HL-60 (cell line): ENCODE measurements at regions not wholly inside any gene's neighbourhood (a gene's known extent, or its start where the extent isn't known, plus 50 kb on each side); places are given as distances from the start of the nearest gene placed in this dataset.

Source experiments
- DNase-seq, 2 experiments: peaks; one replicate each; pipeline ENCODE4 v3.0.0-alpha.2; 2010 to 2020; ENCODE audit warnings: low read depth in 1 of 2, low spot score in 1 of 2
- H3K27ac ChIP-seq: fragments of 250-450 bp; sonication (Bioruptor Pico); replicated peaks from 2 replicates; pipeline ENCODE4 v1.5.1; 2020; ENCODE audit warnings: mild to moderate bottlenecking, moderate library complexity
- H3K27me3 ChIP-seq: fragments of 250-450 bp; sonication (Bioruptor Pico); 2 replicates; pipeline ENCODE4 v1.5.1; 2021; ENCODE audit warnings: mild to moderate bottlenecking, moderate library complexity; ENCODE audit not compliant: insufficient read depth, poor library complexity, severe bottlenecking
- H3K4me3 ChIP-seq: replicated peaks from 2 replicates; pipeline ENCODE4 v1.5.1; 2011; ENCODE audit warnings: mild to moderate bottlenecking, control low read depth, low read length; ENCODE audit not compliant: insufficient read depth
- GABPA ChIP-seq: IDR thresholded peaks from 2 replicates; pipeline ENCODE4 v1.6.1; 2012; ENCODE audit warnings: low read depth
- POLR2AphosphoS5 ChIP-seq: IDR thresholded peaks from 2 replicates; pipeline ENCODE4 v1.6.1; 2012; ENCODE audit warnings: low read depth
- SPI1 ChIP-seq: IDR thresholded peaks from 2 replicates; pipeline ENCODE4 v1.6.1; 2012; ENCODE audit warnings: low read depth, mild to moderate bottlenecking, borderline replicate concordance
- TF ChIP-seq, protein P1 (sequence below): IDR thresholded peaks from one replicate; pipeline ENCODE4 v1.5.1; 2011; ENCODE audit warnings: low read length, control low read depth, inconsistent platforms; ENCODE audit not compliant: insufficient read depth
- TF ChIP-seq, protein P2 (sequence below): IDR thresholded peaks from 2 replicates; pipeline ENCODE4 v1.6.1; 2012; ENCODE audit warnings: low read depth; ENCODE audit not compliant: insufficient replicate concordance

DNA sequence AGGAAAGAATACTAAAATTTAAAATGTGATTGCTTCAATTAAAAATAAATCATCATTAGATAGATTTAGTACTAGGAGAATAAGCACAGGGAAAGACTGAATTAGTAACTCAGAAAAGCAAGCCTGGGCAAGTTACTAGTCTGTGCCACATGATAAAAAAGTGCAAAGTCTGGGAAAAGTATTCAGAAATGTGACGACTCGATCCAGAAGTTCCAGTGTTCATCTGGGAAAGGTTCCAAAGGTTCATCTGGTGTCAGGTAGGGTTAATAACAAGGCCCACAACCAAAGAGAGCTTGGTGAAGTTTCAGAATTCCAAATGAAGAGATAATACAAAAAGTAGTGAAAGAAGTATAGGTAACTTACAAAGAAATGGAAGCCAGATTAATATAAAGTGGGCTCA, 78.3 kb upstream of the ARSJ start:
- no peaks in the 10 kb centered on the region for H3K27me3 ChIP-seq
- DNase-seq: no peak
- no peak overlapping the region for H3K4me3 ChIP-seq
- H3K27ac ChIP-seq: no peak overlapping the region
- no peak for TF ChIP-seq POLR2AphosphoS5
- TF ChIP-seq, protein P1, sequence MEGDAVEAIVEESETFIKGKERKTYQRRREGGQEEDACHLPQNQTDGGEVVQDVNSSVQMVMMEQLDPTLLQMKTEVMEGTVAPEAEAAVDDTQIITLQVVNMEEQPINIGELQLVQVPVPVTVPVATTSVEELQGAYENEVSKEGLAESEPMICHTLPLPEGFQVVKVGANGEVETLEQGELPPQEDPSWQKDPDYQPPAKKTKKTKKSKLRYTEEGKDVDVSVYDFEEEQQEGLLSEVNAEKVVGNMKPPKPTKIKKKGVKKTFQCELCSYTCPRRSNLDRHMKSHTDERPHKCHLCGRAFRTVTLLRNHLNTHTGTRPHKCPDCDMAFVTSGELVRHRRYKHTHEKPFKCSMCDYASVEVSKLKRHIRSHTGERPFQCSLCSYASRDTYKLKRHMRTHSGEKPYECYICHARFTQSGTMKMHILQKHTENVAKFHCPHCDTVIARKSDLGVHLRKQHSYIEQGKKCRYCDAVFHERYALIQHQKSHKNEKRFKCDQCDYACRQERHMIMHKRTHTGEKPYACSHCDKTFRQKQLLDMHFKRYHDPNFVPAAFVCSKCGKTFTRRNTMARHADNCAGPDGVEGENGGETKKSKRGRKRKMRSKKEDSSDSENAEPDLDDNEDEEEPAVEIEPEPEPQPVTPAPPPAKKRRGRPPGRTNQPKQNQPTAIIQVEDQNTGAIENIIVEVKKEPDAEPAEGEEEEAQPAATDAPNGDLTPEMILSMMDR: no peak
- TF ChIP-seq, protein P2, sequence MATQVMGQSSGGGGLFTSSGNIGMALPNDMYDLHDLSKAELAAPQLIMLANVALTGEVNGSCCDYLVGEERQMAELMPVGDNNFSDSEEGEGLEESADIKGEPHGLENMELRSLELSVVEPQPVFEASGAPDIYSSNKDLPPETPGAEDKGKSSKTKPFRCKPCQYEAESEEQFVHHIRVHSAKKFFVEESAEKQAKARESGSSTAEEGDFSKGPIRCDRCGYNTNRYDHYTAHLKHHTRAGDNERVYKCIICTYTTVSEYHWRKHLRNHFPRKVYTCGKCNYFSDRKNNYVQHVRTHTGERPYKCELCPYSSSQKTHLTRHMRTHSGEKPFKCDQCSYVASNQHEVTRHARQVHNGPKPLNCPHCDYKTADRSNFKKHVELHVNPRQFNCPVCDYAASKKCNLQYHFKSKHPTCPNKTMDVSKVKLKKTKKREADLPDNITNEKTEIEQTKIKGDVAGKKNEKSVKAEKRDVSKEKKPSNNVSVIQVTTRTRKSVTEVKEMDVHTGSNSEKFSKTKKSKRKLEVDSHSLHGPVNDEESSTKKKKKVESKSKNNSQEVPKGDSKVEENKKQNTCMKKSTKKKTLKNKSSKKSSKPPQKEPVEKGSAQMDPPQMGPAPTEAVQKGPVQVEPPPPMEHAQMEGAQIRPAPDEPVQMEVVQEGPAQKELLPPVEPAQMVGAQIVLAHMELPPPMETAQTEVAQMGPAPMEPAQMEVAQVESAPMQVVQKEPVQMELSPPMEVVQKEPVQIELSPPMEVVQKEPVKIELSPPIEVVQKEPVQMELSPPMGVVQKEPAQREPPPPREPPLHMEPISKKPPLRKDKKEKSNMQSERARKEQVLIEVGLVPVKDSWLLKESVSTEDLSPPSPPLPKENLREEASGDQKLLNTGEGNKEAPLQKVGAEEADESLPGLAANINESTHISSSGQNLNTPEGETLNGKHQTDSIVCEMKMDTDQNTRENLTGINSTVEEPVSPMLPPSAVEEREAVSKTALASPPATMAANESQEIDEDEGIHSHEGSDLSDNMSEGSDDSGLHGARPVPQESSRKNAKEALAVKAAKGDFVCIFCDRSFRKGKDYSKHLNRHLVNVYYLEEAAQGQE: no peak
- TF ChIP-seq SPI1: no peak
- TF ChIP-seq GABPA: no peak

DNA sequence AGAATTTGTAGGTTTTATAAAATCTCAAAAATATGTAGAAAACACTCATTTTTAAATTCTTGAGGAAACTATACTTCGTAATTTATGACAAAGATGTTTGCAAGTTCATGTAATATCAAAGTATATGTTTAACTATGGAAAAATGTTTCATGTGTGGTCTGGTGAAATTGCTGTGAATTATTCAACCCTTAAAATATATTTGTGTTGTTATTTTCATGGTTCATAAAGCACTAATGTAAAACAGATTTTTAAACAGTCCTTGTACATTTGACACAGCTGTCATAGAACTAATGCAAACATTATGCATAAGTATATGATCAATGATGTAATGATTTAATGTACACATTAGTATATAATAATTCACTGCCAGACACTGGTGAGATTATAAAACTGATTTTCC, 83.1 kb upstream of the ARSJ start:
- Histone ChIP-seq H3K27me3 (no peaks in the 10 kb centered on the region), H3K4me3 (no peak overlapping the region), H3K27ac (no peak overlapping the region)
- no peak for TF ChIP-seq SPI1
- TF ChIP-seq GABPA: no peak
- TF ChIP-seq, protein P2: no peak
- no peak for TF ChIP-seq POLR2AphosphoS5
- TF ChIP-seq, protein P1: no peak
- DNase-seq: no peak

DNA sequence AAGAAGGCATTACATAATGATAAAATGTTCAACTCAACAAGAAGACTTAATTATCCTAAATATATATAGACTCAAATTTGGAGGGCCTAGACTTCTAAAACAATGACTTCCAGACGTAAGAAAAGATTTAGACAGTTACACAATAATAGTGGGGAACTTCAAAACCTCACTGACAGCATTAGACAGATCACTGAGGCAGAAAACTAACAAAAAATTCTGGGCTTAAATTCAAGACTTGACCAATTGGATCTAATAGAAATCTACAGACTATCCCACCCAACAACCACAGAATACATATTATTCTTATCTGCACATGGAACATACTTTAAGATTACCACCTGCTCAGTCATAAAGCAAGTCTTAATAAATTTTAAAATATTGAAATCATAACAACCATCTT, 93.3 kb upstream of the ARSJ start:
- Histone ChIP-seq H3K27me3 (no peaks in the 10 kb centered on the region), H3K27ac (no peak overlapping the region), H3K4me3 (no peak overlapping the region)
- no peak for DNase-seq
- TF ChIP-seq POLR2AphosphoS5 (no peak), SPI1 (no peak), GABPA (no peak)
- TF ChIP-seq, protein P2: no peak
- TF ChIP-seq, protein P1: no peak
